ENCODE measurements at regions not wholly inside any gene's neighbourhood (a gene's known extent, or its start where the extent isn't known, plus 50 kb on each side); places are given as distances from the start of the nearest gene placed in this dataset.
"Not testable (repeated sequence)": the region's sequence is repeated elsewhere in the genome, so short reads cannot be mapped to it uniquely, and the experiment has no call there.

- Histone ChIP-seq H3K27ac (ENCODE audit: low read depth, low read length) (no peak overlapping the region), H3K9me3 (ENCODE audit: control insufficient read depth, insufficient read depth, low read length) (no peaks in the 10 kb centered on the region), H3K27me3 (ENCODE audit: control insufficient read depth, insufficient read depth, low read length) (no peaks in the 10 kb centered on the region), H3K4me3 (ENCODE audit: low read depth, low read length) (no peak overlapping the region)
- ChIA-PET POLR2A (no interaction called here), CTCF (no interaction called here)
- TF ChIP-seq CTCF (IDR thresholded peaks at IDR 0.05; ENCODE audit: low read depth, low read length) = no peak
- no peak for DNase-seq (ENCODE audit: low read depth, low spot score)
Measured at GRCh38 chr15:29514926-29515325, 245.3 kb upstream of the NSMCE3 start.

GRCh38 chr15:29511663-29512062 lies 242.0 kb upstream of the NSMCE3 start:
- Histone ChIP-seq H3K27me3 (ENCODE audit: control insufficient read depth, insufficient read depth, low read length) (no peaks in the 10 kb centered on the region), H3K4me3 (ENCODE audit: low read depth, low read length) (no peak overlapping the region), H3K27ac (ENCODE audit: low read depth, low read length) (no peak overlapping the region), H3K9me3 (ENCODE audit: control insufficient read depth, insufficient read depth, low read length) (no peaks in the 10 kb centered on the region)
- ChIA-PET CTCF (no interaction called here), POLR2A (no interaction called here)
- DNase-seq (ENCODE audit: low read depth, low spot score) = no peak
- no peak for TF ChIP-seq CTCF (IDR thresholded peaks at IDR 0.05; ENCODE audit: low read depth, low read length)

- DNase-seq (ENCODE audit: low read depth, low spot score); H3K27me3 ChIP-seq (ENCODE audit: control insufficient read depth, insufficient read depth, low read length); CTCF ChIA-PET; POLR2A ChIA-PET; H3K27ac ChIP-seq (ENCODE audit: low read depth, low read length); H3K4me3 ChIP-seq (ENCODE audit: low read depth, low read length); H3K9me3 ChIP-seq (ENCODE audit: control insufficient read depth, insufficient read depth, low read length): not testable (repeated sequence)
Measured at GRCh38 chr15:29505535-29505934, 235.9 kb upstream of the NSMCE3 start.

- Histone ChIP-seq H3K4me3 (ENCODE audit: low read depth, low read length) (no peak overlapping the region), H3K27ac (ENCODE audit: low read depth, low read length) (no peak overlapping the region), H3K9me3 (ENCODE audit: control insufficient read depth, insufficient read depth, low read length) (peaks cover 6% of the 10 kb centered on the region; the same call in 1 of the 2 replicates), H3K27me3 (ENCODE audit: control insufficient read depth, insufficient read depth, low read length) (no peaks in the 10 kb centered on the region)
- ChIA-PET POLR2A (no interaction called here), CTCF (no interaction called here)
- DNase-seq (ENCODE audit: low read depth, low spot score) = no peak
- TF ChIP-seq CTCF (IDR thresholded peaks at IDR 0.05; ENCODE audit: low read depth, low read length) = no peak
Measured at GRCh38 chr15:29490747-29491471, 221.3 kb upstream of the NSMCE3 start.

GRCh38 chr15:29480949-29481348 lies 211.3 kb upstream of the NSMCE3 start:
- no peaks in the 10 kb centered on the region for H3K9me3 ChIP-seq (ENCODE audit: control insufficient read depth, insufficient read depth, low read length)
- H3K27ac ChIP-seq (ENCODE audit: low read depth, low read length) = no peak overlapping the region
- no peak for TF ChIP-seq CTCF (IDR thresholded peaks at IDR 0.05; ENCODE audit: low read depth, low read length)
- POLR2A ChIA-PET = no interaction called here
- DNase-seq (ENCODE audit: low read depth, low spot score) = no peak
- no peaks in the 10 kb centered on the region for H3K27me3 ChIP-seq (ENCODE audit: control insufficient read depth, insufficient read depth, low read length)
- no peak overlapping the region for H3K4me3 ChIP-seq (ENCODE audit: low read depth, low read length)
- CTCF ChIA-PET = no interaction called here
